NOMO-1 (cell line): ENCODE measurements at regions not wholly inside any gene's neighbourhood (a gene's known extent, or its start where the extent isn't known, plus 50 kb on each side); places are given as distances from the start of the nearest gene placed in this dataset.
"Not testable (repeated sequence)": the region's sequence is repeated elsewhere in the genome, so short reads cannot be mapped to it uniquely, and the experiment has no call there.

Experiments
- DNase-seq, 2 experiments: peaks; one replicate each; lab custom pipeline; 2025; ENCODE audit not compliant: unreplicated experiment in 2 of 2; lab: John Stamatoyannopoulos, UW

DNA sequence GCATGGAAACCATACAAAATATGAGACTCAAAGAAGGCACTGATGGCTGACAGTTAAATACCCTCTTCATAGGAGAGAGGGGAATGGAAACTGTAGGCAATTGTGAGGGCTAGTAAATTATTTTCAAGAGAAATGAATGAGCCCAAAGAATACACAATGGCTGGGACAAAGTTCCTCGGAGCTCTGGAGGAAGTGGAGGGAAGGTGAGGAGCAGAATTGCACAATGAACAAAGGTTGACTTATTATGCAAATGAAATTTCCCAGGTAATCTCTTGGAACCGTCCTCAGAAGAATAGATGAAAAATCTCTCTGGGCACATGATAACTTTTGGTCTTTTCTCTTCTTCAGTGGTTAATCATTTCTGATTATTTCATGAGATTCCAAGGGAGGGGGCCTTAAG is 202.6 kb upstream of the VCX start:
- DNase-seq, result no peak

DNA sequence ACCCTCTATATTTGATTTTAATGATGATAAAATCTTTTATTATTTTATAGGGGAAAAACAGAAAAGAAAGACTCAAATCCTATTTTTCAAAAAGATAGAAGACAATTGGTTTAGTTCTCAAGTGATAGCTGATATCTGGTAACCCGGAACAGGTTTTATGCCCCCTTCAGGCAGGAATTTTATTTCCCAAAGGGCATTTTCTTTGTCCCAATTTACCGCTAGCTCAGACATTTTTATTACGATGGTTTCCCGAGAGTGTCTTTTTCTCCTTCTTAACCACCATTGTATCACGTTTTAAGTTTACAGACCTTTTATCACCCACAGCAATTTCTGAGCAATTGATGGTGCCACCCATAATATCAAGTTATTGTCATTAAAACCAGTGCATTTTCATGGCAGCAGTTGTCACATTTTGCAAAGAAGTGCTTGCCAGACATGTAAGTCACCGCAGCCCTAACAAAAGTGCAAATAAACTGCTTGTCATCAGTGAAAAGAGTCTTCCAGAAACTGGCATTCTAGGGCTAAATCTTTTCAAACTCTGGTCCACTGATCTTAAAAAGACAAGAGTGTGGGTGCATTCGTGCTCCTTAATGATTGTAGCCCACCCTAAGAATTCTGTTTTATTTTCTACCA is 204.8 kb upstream of the VCX start:
- DNase-seq, result no peak

DNA sequence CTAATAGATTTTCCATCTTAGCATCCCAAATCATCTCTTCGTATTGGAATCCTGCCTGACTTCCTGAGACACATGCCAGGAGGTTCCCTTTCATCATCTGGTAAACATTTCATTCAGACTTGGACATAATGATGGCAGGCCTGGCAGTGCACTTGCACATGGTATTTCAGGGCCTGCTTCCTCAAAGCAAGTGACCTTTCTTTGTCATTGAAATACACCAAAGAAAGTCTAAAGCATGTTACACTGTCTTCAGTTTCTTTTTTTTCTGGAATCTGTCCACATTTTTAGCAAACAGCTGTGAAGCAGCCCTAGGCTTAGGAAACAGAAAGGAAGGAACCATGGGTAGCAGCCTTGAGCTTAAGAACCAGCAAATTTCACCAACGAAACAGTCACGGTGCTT is 205.9 kb upstream of the VCX start:
- no peak for DNase-seq

- no peak for DNase-seq
Observed at GRCh38 chrX:7635604-7636003, 207.4 kb upstream of the VCX start.

DNA sequence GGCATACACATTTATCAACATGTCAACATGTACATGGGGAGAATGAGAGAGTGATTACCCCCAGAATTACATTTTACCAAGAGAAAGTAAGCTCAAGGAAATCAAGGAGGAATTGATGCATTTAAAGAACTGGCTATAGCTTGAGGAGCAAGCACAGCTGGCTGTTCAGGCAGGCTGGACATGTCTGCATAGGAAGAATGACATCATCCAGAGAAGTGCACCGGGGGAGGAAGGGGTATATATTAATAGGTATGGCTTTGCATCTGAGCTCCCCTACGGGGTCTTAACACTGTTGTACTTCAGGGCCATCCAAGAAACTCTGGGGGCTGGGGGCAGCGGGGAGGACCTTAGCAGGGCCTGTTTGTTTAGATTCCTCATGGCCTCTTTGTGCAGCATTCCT is 222.4 kb upstream of the VCX start:
- DNase-seq, result no peak

DNA sequence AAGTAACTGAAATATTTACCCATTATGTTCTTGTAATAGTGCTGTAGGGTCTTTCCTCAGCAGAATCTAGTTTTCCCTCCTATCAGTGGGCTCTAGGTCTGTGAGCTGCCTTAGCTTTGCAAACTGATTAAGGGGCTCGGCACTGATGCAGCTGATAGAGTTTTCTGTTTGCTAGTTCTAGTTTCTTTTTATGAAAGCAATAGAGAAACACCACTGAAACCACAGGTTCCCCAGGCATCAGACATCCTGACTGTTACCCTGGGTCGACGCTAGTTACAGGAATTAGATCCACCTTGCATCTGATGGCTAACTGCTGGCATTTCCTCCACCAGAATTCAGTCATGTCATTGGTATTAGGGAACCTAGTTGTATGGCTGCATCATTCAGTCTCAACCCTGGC is 225.0 kb upstream of the VCX start:
- no peak for DNase-seq

GRCh38 chrX:7614616-7615015 is 228.4 kb upstream of the VCX start:
- DNase-seq, result no peak

DNA sequence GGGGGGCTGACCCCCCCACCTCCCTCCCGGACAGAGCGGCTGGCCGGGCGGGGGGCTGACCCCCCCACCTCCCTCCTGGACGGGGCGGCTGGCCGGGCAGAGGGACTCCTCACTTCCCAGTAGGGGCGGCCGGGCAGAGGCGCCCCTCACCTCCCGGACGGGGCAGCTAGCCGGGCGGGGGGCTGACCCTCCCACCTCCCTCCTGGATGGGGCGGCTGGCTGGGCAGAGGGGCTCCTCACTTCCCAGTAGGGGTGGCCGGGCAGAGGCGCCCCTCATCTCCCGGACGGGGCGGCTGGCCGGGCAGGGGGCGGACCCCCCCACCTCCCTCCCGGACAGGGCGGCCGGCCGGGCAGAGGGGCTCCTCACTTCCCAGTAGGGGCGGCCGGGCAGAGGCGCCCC is 234.3 kb upstream of the VCX start:
- DNase-seq, result not testable (repeated sequence)

DNA sequence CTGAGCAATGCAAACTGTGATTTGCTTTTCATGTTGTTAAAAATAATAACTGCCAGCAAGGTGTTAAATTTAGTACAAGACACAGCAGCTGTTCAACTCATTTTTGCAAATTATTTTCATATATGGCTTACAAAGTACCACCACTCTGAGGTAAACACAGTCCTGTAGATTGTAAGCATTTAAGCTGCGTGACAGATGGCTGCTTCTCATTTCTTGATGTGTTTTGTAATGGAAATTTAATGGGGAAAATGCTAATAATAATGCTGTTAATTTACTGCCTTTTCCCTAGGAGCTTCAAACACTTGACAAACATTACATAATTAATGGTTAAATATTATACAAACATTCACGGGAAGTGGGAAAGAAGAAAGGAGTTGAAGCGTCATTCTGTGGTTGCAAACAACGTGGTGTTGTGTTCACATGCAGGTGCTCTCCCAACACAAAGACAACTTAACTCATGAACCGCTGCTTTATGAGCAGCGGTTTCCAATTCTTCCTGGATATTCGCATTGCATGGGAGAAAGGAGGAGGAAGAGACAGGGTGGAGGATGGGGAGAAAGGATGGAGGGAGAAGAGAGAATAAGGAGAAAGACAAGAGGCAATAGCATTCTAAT is 236.8 kb upstream of the VCX start:
- DNase-seq, result no peak

GRCh38 chrX:7603387-7603786 is 239.6 kb upstream of the VCX start:
- DNase-seq, result no peak

DNA sequence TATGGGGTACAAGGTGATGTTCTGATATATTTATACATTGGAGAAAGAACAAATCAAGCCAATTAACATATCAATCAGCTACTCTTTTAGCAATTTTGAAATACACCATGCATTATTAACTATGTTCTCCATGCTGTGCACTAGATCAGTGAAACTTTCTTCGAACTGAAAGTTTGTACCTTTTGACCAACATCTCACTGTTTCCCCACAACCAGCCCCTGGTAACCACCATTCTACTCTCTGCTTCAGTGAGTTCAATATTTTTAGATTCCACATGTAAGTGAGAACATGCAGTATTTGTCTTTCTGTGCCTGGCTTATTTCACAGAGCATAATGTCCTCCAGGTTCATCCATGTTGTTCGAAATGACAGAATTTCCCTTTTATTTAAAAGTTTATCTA is 246.1 kb upstream of the VCX start:
- DNase-seq, result no peak

GRCh38 chrX:7593370-7593769 is 249.6 kb upstream of the VCX start:
- DNase-seq, result not testable (repeated sequence)

DNA sequence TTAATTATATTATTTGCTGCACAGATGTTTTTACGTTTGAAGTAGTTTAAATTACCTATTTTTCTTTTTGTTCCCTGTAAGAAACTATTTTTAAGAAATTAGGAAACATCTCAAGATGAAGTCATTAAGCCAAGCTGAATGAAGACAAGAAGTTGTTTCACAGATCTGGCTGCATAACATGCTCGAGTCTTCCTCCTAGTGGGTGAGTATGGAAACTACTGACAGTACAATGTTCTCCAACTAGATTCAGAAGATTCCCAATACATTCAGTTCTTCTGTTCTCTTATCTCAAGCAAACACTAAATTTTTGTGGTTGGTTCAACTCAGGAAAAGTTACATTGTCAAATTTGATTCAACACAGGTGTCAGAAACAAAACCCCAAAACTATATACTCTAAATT is 256.8 kb upstream of the VCX start:
- peak in 1 of 2 experiments; percentile 18 for DNase-seq

DNA sequence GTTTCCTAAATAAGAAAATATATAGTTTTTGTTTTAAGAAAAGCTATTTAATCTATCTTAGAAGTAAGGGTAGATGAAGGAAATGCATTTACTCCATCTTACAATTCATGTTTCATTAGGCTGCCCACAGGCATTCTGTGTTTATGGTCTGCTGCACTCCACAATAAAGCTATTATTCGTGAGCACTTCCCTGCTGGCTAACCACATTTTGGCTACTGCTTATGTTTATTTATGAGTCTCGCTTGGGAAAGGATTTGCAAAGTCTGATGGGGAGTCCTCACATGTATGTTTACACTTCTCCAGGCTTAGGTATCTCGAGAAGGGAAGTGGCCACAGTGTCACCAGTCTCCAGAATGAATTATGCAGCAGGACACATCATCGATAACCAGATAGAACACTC is 260.8 kb upstream of the VCX start:
- no peak for DNase-seq

GRCh38 chrX:7580127-7580526 is 262.8 kb upstream of the VCX start:
- no peak for DNase-seq

DNA sequence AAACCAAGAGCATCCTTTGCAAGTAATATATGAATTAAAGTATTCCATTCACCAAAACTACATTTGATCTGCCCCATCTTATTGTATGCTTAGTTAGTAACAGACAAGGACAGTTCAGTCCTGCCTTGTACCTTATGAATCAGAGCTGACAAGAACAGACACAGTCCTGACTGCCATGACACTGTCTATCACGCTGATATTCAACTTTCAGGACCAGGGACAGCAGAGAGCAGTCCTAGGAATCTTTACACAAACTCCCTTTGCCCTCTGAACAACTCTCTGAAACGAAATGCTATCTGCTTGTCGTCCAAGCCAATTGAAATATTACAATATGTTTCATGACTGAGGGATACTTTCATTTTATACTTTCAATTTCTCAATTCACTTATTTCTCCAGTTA is 268.6 kb upstream of the VCX start:
- peak in 1 of 2 experiments; percentile 21 for DNase-seq

- no peak for DNase-seq
Observed at GRCh38 chrX:7570432-7571029, 272.4 kb upstream of the VCX start.

GRCh38 chrX:7568597-7568996 is 274.4 kb upstream of the VCX start:
- DNase-seq, result no peak

DNA sequence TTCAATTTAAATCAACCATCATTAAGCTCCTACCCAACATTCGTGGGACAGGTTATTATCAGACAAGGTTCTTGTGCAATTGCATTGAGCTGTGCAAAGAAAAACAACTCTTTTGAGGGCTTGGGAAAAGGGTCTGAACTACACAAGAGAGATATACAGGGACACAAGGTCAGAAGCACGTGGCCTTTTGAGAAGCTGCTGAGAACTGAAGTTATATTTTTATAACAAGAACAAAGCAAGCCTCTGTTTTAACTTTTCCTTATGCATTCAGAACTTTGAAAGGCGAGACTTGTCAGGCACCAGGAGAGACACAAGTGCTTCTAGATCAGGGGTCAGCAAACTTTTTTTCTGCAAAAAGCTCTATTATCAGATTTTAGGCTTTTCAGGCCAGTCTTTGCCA is 274.8 kb upstream of the VCX start:
- no peak for DNase-seq

DNA sequence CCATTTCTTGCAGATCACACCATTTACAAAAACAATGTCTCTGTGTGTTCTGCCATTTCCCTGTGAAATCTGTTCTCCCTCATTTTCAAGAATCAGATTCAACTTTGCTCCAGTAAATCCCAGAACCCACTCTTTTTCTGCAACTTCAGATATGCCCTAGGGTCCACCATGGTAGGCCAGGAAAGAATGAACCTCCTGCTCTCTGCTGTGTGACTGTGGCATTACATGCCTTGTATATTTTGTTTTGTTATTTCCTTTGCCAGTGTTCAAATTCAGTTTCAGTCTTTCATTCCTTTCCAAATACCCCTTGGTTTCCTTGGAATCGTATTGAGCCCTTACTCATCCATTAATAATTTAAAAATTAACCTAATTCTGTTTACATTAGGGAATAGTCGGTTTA is 290.2 kb upstream of the VCX start:
- no peak for DNase-seq

GRCh38 chrX:7546551-7547080 is 296.4 kb upstream of the VCX start:
- DNase-seq, result no peak

- no peak for DNase-seq
Observed at GRCh38 chrX:7545564-7545963, 297.4 kb upstream of the VCX start.
